Stomach (tissue), 8 donors: ENCODE measurements at regions not wholly inside any gene's neighbourhood (a gene's known extent, or its start where the extent isn't known, plus 50 kb on each side); places are given as distances from the start of the nearest gene placed in this dataset.
"Not testable (repeated sequence)": the region's sequence is repeated elsewhere in the genome, so short reads cannot be mapped to it uniquely, and the experiment has no call there.

Experiments
- DNase-seq, 2 donors: peaks; one replicate each; pipeline versions ENCODE4 v3.0.0 to v3.0.0-alpha.2; 2013 to 2019
- H3K27ac ChIP-seq, 5 donors: fragments of 200-600 bp in 4 of 5; sonication (generic) in 4 of 5; one replicate each; pipeline ENCODE4 v1.5.1; 2013 to 2019; ENCODE audit warnings: mild to moderate bottlenecking in 1 of 5, moderate library complexity in 1 of 5
- H3K27me3 ChIP-seq, 3 donors: fragments of 200-600 bp; sonication (generic); one replicate each; pipeline ENCODE4 v1.5.1; 2017 to 2019; ENCODE audit warnings: mixed run types in 1 of 3
- H3K36me3 ChIP-seq, 4 donors: fragments of 200-600 bp; sonication (generic); 1 replicate in 3 of 4; 2 replicates in 1 of 4; pipeline ENCODE4 v1.5.1; 2016 to 2019
- H3K4me1 ChIP-seq, 4 donors: fragments of 200-600 bp; sonication (generic); one replicate each; pipeline ENCODE4 v1.5.1; 2016 to 2019
- H3K4me3 ChIP-seq, 4 donors: fragments of 200-600 bp; sonication (generic) in 3 of 4; one replicate each; pipeline ENCODE4 v1.5.1; 2016 to 2019; ENCODE audit warnings: mild to moderate bottlenecking in 1 of 4
- H3K9me3 ChIP-seq, 4 donors: fragments of 200-600 bp; sonication (generic); one replicate each; pipeline ENCODE4 v1.5.1; 2016 to 2019
- EP300 ChIP-seq: sonication (generic); formaldehyde crosslinking; IDR thresholded peaks from one replicate; pipeline ENCODE4 v1.6.1; 2017; ENCODE audit warnings: antibody characterized with exemption
- POLR2A ChIP-seq, 4 donors: fragments of 450-650 bp; IDR thresholded peaks; one replicate each; pipeline ENCODE4 v1.6.1; 2016; ENCODE audit warnings: antibody characterized with exemption in 4 of 4, control low read depth in 2 of 4, mild to moderate bottlenecking in 1 of 4, moderate library complexity in 1 of 4
- POLR2AphosphoS5 ChIP-seq, 3 donors: sonication (generic); formaldehyde crosslinking; IDR thresholded peaks; one replicate each; pipeline ENCODE4 v1.6.1; 2016; ENCODE audit warnings: antibody characterized with exemption in 3 of 3
- WGBS, 5 donors: extraction: QIAGEN DNeasy Blood & Tissue Kit in 3 of 5; methylation state at CpG; one replicate each; pipeline versions ENCODE4 v1.1.5 to v1.1.7; 2013 to 2018; 5-methylcytosine and 5-hydroxymethylcytosine counted together
- intact Hi-C: fragments of 100-400 bp; cut with DNase I; formaldehyde crosslinking; loops from one replicate; pipeline ENCODE4 v1.15.1; 2023; ENCODE audit warnings: low total_unique reads
- TF ChIP-seq, protein P1 (sequence below), 7 experiments: fragments of 450-650 bp in 4 of 7; fragments of 200-600 bp in 3 of 7; sonication (generic) in 3 of 7; IDR thresholded peaks; one replicate each; pipeline ENCODE4 v1.5.1; 2016 to 2019; ENCODE audit warnings: antibody characterized with exemption in 7 of 7, control low read depth in 2 of 7, mild to moderate bottlenecking in 1 of 7
- donor health status: healthy with polysubstance abuse.
- donor health status: Bipolar disorder and iron deficiency.
- donor health status: healthy.

DNA sequence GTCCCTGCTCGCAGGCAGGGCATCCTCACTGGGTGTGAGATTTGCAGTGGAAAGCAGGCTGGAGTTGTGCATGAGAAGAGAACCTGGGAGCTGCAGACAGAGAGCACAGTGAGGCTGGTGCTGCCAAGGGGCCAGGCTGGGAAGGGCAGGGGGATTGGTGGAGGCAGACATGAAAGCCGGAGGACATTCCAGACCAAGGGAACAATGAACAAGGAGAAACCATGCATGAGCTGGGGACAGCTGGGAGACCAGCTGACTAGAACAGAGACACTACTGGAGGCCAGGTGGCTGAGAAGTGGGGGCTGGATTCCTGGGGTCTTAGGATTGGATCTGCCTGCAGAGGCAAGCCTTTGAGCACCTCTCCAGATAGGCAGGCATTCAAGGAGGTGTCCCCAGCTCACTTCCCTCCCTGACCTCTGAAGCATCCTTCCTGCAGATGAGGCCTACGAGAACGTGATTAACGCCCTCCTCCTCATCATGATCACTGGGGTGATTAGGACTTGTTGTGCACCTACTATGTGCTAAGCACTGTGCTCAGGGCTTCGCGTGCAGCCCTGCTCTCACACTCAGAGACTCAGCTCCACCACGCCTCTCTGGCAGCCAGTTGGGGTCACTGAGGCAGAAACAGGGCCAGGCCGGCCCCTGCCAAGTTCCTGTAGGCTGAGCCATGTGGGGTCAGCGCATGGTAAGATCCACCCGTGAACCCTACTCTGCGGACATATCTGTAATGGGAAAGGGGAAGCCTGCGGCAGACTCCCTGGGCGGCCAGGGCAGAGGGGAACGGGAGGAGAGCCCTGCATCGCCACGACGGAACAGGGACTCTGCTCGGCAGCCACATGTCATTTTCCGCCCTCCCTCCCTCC is 74.8 kb upstream of the SLC66A3 start:
- 87 to 93% (median 89%) methylated on average over 16 to 20 of the region's 20 CpGs for WGBS, 5 donors
- Histone ChIP-seq H3K4me3 (no peak overlapping the region), H3K4me1 (no peaks in the 10 kb centered on the region), H3K9me3 (no peaks in the 10 kb centered on the region), H3K36me3 (no peaks in the 10 kb centered on the region), H3K27me3 (peaks cover 0 to 5% (median 0%) of the 10 kb centered on the region in 3 donors), H3K27ac (no peak overlapping the region)
- DNase-seq, result no peak
- intact Hi-C loops, result no loop called here
- TF ChIP-seq POLR2A (IDR thresholded peaks at IDR 0.05), result no peak
- TF ChIP-seq, protein P1, sequence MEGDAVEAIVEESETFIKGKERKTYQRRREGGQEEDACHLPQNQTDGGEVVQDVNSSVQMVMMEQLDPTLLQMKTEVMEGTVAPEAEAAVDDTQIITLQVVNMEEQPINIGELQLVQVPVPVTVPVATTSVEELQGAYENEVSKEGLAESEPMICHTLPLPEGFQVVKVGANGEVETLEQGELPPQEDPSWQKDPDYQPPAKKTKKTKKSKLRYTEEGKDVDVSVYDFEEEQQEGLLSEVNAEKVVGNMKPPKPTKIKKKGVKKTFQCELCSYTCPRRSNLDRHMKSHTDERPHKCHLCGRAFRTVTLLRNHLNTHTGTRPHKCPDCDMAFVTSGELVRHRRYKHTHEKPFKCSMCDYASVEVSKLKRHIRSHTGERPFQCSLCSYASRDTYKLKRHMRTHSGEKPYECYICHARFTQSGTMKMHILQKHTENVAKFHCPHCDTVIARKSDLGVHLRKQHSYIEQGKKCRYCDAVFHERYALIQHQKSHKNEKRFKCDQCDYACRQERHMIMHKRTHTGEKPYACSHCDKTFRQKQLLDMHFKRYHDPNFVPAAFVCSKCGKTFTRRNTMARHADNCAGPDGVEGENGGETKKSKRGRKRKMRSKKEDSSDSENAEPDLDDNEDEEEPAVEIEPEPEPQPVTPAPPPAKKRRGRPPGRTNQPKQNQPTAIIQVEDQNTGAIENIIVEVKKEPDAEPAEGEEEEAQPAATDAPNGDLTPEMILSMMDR (IDR thresholded peaks at IDR 0.05), result no peak
- no peak for TF ChIP-seq POLR2AphosphoS5 (IDR thresholded peaks at IDR 0.05)
- no peak for TF ChIP-seq EP300

DNA sequence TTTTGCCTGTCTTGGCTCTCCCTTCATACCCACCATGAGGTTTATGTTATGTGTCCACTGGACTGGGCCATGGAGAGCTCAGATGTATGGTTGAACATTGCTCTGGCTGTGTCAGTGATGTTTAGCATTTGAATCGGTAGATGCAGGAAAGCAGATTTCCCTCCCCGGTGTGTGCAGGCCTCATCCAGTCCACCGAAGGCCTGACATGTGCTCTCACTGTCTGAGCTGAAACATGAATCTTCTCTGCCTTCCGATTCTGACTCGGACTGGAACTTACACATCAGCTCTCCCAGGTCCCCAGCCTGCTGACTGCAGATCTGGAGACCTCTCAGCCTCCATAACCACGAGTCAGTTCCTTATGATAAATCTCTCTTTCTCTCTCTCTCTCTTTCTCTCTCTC is 72.4 kb upstream of the SLC66A3 start:
- Histone ChIP-seq H3K27me3 (peaks cover 0 to 4% (median 0%) of the 10 kb centered on the region in 3 donors), H3K27ac (no peak overlapping the region), H3K9me3 (no peaks in the 10 kb centered on the region), H3K36me3 (no peaks in the 10 kb centered on the region), H3K4me3 (no peak overlapping the region), H3K4me1 (no peaks in the 10 kb centered on the region)
- TF ChIP-seq EP300 (no peak), POLR2AphosphoS5 (IDR thresholded peaks at IDR 0.05) (no peak), POLR2A (IDR thresholded peaks at IDR 0.05) (no peak)
- TF ChIP-seq, protein P1 (IDR thresholded peaks at IDR 0.05), result no peak
- 85 to 96% (median 90%) methylated on average over 6 of the region's 6 CpGs for WGBS, 5 donors
- intact Hi-C loops, result no loop called here
- no peak for DNase-seq

DNA sequence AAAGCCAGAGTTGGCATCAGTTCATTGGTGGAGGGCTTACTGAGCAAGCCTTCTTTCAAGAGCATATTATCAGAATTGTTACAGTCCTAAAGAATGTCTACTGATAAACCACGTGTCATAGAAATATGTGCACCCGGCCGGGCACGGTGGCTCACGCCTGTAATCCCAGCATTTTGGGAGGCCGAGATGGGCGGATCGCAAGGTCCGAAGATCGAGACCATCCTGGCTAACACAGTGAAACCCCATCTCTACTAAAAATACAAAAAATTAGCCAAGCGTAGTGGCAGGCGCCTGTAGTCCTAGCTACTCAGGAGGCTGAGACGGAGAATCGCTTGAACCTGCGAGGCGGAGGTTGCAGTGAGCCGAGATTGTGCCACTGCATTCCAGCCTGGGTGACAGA is 66.4 kb upstream of the SLC66A3 start:
- intact Hi-C loops, H3K4me1 ChIP-seq, DNase-seq, H3K27me3 ChIP-seq, H3K36me3 ChIP-seq, H3K27ac ChIP-seq, H3K9me3 ChIP-seq, H3K4me3 ChIP-seq: not testable (repeated sequence)
- WGBS, 5 donors, result 87 to 92% (median 88%) methylated on average over 17 of the region's 17 CpGs

DNA sequence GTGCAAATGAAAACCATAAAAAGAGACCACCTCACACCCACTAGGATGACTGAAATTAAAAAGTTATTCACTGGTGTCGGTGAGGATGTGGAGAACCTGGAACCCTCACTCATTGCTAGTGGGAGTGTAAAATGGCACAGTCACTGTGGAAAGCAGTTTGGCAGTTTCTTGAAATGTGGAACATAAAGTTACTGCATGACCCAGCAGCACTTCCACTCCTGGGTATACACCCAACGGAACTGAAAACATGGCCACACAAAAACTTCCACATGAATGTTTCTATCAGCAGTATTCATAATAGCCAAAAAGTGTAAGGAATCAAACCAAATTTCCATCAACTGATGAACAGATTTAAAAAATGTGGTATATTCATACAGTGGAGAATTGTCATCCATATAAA is 65.1 kb upstream of the SLC66A3 start:
- intact Hi-C loops, result no loop called here
- TF ChIP-seq POLR2AphosphoS5 (IDR thresholded peaks at IDR 0.05) (no peak), POLR2A (IDR thresholded peaks at IDR 0.05) (no peak), EP300 (no peak)
- TF ChIP-seq, protein P1 (IDR thresholded peaks at IDR 0.05), result no peak
- 77 to 90% (median 89%) methylated on average over 2 of the region's 2 CpGs for WGBS, 5 donors
- Histone ChIP-seq H3K27me3 (no peaks in the 10 kb centered on the region), H3K27ac (no peak overlapping the region), H3K4me3 (no peak overlapping the region), H3K36me3 (no peaks in the 10 kb centered on the region), H3K9me3 (no peaks in the 10 kb centered on the region), H3K4me1 (no peaks in the 10 kb centered on the region)
- DNase-seq, result no peak

DNA sequence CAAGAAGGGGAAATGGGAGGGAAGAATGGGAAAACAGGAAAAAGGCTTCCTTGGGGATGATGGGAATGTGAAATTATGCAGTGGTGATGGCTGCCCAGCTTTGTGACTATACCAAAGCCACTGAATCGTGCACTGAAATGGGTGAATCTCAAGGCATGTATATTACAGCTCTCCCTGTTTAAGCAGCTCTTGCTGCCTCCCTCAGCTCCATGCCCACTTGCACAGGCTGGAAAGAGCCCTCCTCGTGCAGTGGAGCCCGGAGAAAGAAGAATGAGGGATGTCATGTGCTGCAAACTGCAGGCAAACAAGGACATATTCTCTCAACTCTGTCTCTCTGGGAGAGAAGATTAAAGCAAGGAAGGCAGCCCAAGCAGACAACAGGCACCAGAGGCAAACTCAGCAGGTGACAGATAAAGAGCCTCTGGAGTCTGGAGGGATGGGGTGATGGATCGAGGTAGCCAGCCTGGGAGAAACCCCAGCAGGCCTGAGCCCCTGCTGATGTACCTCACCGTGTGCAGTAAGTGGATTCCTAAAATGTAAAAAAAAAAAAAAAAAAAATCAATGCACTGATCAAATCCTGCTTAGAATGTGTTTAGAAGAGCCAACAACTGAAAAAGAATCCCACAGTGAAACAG is 62.4 kb upstream of the SLC66A3 start:
- TF ChIP-seq EP300 (no peak), POLR2A (IDR thresholded peaks at IDR 0.05) (no peak), POLR2AphosphoS5 (IDR thresholded peaks at IDR 0.05) (no peak)
- TF ChIP-seq, protein P1 (IDR thresholded peaks at IDR 0.05), result no peak

More for the DNA sequence above, 62.4 kb upstream of the SLC66A3 start:
- no peak overlapping the region for H3K4me3 ChIP-seq
- H3K27ac ChIP-seq, result no peak overlapping the region
- intact Hi-C loops, result no loop called here
- H3K36me3 ChIP-seq, result no peaks in the 10 kb centered on the region
- no peaks in the 10 kb centered on the region for H3K9me3 ChIP-seq
- H3K4me1 ChIP-seq, result no peaks in the 10 kb centered on the region
- 60 to 66% (median 62%) methylated on average over 5 of the region's 5 CpGs for WGBS, 5 donors
- no peak for DNase-seq
- no peaks in the 10 kb centered on the region for H3K27me3 ChIP-seq
